Kidney glomerular epithelial cell (primary cell): ENCODE measurements at regions not wholly inside any gene's neighbourhood (a gene's known extent, or its start where the extent isn't known, plus 50 kb on each side); places are given as distances from the start of the nearest gene placed in this dataset.
"Not testable (repeated sequence)": the region's sequence is repeated elsewhere in the genome, so short reads cannot be mapped to it uniquely, and the experiment has no call there.

Experiments
- DNase-seq: peaks from one replicate; lab custom pipeline; 2025; lab: John Stamatoyannopoulos, UW

DNA sequence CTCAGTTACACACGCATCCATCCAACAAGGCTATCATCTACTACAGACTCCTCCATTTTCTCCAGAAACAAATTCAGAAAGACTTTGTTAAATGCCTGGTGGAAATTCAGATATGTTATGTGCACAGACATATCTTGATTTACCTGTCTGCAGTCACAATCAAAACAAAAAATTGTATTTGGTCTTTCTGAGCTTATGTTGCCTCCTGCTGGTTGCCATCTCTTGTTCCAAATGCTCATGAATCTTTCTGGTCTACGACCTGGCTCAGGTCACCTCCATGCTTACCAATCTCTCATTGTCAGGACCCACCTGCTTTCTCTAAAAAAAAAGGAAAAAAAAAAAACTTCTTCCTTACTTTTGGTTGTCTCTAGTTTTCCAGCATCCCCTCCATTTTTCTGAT lies 169.2 kb upstream of the PLXNC1 start:
- peak; percentile 42 for DNase-seq

DNA sequence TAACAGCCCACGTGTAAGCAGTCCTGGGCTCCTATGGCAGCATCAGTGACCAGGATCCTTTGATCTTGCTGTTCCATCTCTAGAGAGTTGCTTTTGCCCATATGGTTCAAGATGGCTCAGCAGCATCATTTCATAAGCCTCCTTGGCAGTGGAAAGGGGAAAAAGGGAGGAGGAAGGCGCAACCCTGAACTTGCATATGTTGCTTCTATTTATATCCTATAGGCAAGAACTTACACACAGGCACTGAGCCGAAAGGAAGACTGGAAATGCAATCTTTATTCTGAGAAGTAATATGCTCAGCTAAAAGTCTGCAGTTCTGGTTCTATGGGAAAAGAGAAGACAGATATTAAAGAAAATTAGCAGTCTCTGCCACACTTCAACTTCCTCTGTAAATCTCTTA lies 167.7 kb upstream of the PLXNC1 start:
- DNase-seq: no peak

DNA sequence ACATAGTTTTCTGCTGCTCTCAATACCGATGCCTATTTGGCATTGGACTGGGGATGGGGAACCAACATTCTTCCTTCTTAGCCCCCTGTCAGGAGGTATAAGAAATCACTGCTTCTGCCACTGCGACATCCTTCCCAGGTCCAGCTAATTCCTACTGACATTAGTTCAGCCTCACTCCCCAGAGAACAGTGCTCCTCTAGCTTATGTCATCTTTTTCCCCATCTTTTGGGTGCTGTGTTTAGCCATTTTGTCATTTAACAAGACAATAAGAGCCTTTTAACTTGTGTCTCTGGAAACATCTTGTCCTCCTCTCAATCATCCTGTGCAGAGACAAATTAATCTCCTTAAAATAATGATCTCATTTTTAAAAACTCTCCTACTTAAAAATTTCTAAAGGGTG lies 167.0 kb upstream of the PLXNC1 start:
- no peak for DNase-seq

DNA sequence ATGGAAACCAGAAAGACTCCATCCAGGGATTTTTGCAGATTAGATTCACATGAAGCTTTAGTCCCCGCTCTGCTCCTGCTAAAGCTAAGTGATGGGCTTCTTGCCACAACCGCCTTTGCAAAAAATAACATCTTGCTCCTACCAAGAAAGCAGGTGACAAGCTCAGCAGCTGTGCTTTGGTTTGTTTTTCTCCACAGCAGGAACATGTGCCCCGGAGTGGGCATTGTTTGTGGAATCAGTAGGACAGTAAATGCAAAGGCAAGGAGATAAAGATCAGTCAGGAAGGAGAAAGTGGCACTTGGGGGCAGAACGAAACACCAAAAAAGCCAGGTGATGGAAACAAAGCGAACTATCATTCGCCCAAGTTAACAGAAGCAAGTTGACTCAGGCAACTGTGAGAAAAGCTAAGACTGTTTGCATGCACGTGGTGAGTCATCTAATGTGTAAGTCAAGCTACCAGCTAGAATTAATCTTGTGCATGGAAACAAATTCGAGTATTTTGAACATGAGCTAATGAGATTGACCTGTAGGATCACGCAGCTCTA lies 165.5 kb upstream of the PLXNC1 start:
- DNase-seq: peak; percentile 7

DNA sequence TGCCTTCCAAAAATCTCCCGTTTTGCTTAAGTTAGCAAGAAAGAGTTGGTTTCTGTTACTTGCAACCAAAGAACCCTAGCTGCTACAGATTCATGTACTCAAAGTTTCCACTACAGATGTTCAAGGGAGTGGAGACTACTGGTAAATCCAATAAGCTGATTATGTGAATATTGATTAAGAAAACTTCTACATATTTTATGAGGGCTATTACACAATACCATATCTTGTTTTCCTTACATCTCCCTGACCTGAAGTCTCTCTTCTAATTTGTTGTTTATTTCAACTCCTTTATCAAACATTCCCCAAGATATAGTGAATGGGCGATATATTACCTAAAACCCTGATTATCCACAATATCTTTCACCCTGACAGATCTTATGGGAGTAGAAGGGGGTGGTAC lies 164.4 kb upstream of the PLXNC1 start:
- no peak for DNase-seq

DNA sequence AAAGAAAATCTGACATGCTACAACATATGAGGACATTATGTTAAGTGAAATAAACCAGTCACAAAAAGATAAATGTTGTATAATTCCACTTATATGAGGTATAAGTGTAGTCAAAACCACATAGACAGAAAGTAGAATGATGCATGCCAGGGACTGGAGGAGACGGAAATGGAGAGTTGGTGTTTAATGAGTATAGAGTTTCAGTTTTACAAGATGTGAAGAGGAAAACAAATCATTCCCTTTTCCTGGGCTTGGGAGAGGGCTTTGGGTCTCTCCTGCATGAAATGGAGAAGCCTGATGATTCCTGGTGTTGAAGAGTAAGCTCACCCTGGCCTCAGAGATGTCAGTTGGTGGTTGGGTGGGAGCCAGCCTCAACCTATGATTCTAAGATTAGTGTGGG lies 158.4 kb upstream of the PLXNC1 start:
- DNase-seq: no peak

DNA sequence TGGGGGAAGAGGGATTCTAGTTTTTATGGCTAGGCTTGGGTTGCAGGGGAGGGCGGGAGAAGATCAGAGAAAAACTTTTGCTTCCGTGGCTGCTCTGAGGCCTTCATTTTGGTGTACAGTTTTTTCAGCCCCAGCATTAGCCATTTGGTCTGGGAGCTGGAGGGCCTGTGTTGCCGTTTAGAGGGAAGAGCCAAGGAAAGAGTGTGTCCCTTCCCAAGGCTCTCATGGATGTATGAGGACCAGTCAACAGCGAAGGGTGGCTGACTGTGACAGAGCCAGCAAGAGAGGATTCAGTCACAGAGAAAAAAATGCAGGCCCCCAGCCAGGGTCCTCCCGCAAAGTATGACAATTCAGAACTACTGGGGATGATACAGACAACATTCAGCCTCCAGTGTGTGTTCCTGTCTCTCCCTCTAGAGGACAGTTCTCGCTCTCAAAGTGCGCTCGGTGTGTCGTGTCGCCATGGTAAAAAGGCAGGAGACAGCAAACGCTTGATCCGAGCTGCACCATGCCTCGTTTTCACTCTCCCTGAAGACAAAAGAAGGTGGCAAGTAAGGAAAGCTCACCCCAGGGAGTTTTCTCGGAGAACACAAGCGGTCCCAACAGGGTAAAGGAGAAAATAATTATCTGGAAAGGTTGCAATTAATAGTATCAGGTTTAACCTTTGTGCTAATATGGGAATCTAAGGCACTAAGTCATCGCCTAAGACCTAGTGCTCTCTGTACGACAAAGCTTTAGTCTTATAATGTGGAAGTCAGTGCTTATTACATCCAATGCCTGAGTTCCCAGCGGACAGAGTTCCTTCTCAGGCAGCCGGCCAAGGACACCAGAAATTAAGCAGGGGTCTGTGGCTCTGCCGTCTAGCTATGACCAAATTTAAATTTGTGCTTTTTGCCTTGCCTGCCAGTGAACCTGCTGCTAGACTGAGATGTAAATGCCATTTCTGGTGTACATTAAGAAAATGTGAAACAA lies 157.3 kb upstream of the PLXNC1 start:
- no peak for DNase-seq

DNA sequence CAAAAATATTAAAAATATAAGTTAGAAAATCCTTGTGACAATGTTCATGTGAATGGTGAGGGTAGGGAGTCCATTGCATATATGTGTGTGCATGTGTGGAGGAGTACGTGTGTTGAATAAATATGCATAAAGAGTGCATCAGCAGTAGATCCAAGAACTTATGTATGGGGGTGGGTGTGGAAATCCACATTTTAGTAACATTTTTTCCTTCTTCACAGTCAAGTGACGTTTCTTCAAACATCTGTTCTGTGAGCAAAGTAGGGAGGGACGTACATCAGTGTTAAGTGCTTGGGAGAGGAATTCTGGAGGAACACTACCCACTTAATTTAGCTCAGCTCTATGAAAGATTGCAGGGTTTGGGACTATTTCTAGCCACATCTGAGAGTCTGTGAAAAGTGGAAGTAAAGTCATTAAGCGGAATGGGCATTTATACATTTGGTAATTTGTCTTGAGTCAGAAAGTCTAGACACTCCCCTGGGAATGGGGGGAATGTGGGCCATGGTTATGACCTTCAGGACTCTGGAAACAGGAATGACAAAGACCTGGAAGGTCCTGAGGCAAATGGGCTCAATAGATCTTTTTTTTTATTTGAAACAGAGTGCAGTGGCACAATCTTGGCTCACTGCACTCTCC lies 156.4 kb upstream of the PLXNC1 start:
- DNase-seq: no peak

DNA sequence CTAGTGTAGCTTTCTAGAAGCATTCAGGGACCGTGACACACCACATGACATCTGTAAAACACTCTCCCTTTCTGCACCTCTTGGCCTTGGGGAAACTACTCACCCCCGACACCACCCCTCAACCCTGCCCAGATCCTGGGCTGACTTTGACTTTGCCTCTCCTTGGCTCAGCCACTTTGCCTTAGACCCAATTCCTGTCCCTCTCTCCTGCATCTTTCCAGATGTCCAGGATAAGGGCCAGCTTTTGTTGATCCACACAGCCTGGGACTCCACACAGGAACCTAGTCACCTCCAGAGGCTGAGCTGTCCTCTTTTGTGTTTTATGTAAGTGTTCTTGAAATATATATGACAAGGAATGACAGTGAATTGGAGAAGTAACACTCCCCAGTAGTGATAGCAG lies 153.7 kb upstream of the PLXNC1 start:
- no peak for DNase-seq

DNA sequence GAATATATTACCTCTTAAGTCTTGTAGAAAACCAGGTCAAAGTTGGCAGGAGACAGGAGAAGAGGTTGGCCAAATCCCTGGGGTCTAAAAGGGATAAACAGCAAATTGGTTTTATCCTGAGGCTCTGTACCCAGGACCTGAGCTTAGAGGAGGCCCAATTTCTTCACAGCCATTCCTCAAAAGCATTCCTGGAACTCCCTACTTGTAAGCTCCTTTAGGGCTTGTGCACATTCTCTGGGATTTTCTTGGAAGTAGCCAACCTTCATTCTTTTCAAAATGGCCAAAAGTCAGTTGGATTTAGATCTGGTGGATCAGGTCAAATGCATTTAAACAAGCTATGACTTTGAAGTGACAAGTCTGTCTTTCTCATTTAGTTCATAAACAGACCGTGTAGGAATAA lies 152.1 kb upstream of the PLXNC1 start:
- DNase-seq: no peak

DNA sequence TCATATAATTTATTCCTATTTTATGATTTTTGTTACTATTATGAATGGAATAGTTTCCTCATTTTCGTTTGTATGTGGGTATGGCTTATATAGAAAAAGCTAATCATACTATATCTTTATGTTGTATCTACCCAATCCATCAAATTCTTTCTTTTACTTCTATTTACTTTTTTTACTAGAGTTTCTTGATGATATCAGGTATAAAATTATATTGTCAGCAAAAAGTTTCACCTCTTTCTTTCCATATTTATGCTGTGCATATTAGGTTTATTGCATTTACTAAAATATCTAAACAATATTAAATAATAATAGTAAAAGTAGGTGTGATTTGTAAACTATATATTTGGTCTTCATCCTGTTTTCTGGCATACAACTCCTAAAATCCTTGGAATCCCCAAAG lies 146.7 kb upstream of the PLXNC1 start:
- no peak for DNase-seq

DNA sequence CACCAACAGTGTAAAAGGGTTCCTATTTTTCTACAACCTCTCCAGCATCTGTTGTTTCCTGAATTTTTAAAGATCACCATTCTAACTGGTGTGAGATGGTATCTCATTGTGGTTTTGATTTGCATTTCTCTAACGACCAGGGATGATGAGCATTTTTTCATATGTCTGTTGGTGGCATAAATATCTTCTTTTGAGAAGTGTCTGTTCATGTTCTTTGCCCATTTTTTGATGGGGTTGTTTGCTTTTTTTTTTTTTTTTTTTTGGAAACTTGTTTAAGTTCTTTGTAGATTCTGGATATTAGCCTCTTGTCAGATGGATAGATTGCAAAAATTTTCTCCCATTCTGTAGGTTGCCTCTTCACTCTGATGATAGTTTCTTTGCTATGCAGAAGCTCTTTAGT lies 145.5 kb upstream of the PLXNC1 start:
- not testable (repeated sequence) for DNase-seq

DNA sequence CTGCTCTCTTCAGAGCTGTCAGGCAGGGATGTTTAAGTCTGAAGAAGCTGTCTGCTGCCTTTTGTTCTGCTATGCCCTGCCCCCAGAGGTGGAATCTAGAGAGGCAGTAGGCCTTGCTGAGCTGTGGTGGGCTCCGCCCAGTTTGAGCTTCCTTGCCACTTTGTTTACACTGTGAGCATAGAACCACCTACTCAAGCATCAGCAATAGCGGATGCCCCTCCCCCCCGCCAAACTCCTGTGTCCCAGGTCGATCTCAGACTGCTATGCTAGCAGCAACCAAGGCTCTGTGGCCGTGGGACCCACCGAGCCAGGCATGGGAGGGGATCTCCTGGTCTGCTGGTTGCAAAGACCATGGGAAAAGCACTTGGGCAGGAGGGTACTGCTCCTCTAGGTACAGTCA lies 140.5 kb upstream of the PLXNC1 start:
- DNase-seq: not testable (repeated sequence)

DNA sequence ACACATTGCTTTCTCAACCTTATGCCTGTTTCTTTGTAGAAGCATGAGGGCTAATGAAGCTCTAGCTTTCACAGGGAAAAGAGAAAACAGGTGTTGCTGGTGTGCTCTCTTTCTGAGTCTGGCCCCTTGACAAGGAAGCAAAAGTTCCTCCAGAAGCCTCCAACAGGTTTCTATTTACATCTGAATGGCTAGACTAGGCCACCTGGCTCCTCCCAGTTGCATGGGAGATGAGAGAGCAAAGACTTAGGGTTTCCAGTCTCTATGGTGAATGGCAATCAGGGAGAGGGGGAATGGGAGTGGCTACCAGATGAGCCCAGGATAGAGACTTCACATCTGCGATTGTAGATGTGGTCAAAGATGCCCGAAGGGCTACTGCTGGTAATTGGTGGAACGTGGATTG lies 138.1 kb upstream of the PLXNC1 start:
- DNase-seq: no peak

DNA sequence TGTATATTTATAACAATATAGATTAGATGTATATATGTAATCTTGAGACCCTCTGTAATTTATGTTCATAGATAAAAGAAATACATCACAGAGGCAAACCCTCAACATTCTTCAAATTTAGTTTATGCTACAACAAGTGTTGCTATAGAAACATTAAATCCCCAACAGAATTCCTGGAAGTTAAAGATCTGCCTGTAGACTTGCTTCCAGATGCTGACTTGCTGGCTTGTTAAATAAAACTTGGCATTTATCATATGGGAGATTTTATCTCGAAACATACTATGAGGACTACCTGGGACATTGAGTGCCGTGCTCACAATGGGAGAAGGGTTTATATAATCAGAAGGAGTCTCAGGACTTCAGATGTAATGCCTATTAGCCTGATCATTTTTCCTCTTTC lies 136.3 kb upstream of the PLXNC1 start:
- DNase-seq: no peak

DNA sequence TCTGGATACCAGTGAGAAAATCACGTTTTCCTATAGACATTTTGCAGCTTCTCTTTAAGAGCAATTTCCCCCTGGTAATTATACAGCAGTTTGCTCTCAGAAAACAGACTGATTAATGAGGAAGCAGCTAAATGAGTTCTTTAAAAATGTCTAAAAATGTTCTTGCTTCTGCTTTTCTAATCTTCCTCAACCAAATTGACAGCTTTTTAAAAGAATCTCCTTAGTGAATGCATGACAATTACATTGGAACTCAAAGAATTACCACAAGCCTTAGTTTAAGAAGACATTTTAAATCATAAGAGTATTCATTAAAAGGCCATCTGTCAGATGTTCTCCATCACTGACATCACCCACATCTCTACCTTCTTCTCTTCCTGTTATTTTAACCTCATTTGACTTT lies 135.8 kb upstream of the PLXNC1 start:
- DNase-seq: no peak

DNA sequence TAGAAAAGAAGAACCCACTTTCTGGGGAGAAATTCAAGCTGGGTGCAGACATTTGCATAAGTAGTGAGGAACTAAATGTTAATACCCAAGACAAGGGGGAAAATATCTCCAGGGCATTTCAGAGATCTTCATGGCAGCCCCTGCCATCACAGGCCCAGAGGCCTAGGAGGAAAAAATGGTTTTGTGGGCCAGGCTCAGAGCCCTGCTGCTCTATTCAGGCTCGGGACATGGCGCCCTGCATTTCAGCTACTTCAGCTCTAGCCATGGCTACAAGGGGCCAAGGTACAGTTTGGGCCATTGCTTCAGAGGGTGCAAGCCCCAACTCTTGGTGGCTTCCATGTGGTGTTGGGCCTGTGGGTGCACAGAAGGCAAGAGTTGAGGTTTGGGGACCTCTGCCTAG lies 131.1 kb upstream of the PLXNC1 start:
- not testable (repeated sequence) for DNase-seq

DNA sequence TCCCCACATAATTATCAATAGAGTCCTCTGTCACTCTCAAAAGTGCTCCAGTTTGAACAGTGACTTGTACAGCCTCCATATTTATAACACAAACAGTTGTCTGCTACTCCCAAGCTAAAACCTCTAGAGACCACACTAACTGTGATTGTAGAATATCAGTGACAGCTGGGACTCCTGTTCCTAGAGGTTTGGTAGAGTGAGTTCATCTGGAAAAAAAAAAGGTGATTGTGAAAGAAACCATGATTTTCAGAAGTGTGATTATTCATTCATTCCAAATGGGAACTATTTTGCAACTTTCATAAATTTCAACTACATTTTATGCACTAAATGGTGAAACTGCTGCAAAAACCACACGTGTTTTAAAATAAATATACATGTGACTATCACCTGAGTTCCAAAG lies 128.0 kb upstream of the PLXNC1 start:
- no peak for DNase-seq

DNA sequence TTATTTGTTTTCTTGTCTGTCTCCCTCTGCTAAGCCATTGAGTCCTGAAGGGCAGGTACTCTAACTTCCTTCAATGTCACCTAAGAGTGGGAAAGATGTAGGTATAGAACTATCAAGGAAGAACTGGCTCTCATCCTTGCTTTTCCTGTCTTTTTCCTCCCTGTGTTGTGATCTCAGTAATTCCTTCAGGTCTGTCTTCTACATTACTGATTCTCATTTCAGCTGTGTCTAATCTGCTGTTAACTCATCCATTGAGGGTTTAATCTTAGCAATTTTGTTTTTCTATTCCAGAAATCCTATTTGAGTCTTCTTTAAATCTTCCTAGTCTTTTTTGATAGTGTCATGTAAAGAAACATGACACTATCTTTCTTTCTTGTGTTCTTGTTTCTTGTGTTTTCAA lies 124.5 kb upstream of the PLXNC1 start:
- DNase-seq: no peak

DNA sequence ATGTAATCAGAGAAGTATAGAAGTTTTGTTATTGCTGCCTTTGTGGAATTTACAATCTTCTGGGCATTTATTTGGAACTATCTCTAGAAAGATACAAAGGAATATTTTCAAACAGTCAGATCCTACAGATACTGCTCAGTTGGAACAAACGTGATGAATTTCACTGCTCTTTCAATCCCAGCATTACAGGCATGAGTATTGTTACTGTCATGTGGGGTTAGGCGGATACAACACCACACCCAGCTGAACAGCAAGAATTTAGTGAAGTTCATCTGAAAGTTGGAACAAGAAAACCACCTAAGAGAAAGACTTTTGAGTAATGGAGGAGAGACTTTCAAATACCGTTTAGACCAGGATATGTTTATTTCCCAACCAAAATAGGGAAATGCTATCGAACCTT lies 123.3 kb upstream of the PLXNC1 start:
- DNase-seq: no peak

DNA sequence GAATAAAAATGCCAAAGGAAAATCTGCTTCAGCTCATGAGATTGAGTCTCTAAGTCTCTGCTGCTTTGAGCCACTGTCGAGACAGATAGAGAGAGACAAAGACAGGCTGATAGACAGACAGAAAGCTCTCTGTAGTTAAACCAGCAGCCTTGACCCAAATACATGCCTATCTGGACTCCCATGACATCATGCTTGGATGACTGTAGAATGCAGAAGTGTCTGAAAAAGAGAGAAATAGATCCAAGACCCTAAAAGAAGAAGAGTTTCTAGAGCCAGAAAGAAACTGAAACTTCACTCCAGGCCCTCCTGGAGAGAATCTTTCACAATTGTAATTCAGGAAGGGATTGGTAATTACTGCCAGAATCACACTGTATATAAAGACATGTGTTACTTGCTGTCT lies 122.6 kb upstream of the PLXNC1 start:
- no peak for DNase-seq

DNA sequence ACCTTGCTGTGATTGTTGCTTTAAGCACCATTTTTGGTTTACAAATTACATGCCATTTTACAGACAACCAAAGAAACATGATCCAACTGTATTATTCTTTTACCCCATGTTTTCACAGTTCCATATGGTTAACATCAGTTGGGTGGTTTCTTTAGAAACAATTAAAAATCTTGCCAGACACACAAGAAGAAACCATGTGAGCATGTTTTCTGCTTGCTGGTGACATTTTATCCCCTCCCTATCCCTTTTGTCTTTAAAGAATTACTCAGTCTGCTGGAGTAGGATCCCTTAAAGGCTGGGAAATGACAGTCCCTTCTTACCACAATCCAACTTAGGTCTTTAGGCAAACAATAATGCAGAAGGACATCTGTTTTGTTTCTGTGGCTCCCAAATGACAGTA lies 121.8 kb upstream of the PLXNC1 start:
- no peak for DNase-seq

DNA sequence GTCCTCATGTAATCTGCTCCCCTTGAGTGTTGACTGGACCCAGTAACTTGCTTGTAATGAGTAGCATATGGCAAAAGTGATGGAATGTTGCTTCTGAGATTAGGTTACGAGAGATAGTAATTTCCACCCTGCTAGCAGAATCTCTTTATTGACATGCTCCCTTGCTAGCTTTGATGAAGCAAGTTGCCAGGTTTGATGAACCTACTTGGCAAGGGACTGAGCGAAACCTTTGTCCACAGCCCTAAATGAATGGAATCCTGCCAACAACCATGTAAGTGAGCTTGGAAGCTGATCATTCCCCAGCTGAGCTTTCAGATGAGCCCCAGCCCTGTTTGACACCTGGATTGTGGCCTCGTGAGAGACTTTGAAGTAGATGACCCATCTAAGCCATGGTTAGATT lies 120.8 kb upstream of the PLXNC1 start:
- DNase-seq: no peak
